ENCODE measurements at regions not wholly inside any gene's neighbourhood (a gene's known extent, or its start where the extent isn't known, plus 50 kb on each side); places are given as distances from the start of the nearest gene placed in this dataset.

- no peak for TF ChIP-seq YY2 (tag by site-specific recombination; IDR thresholded peaks at IDR 0.05)
- TF ChIP-seq ZNF184 (tag by site-specific recombination; IDR thresholded peaks at IDR 0.05), result no peak
- TF ChIP-seq, protein P1, sequence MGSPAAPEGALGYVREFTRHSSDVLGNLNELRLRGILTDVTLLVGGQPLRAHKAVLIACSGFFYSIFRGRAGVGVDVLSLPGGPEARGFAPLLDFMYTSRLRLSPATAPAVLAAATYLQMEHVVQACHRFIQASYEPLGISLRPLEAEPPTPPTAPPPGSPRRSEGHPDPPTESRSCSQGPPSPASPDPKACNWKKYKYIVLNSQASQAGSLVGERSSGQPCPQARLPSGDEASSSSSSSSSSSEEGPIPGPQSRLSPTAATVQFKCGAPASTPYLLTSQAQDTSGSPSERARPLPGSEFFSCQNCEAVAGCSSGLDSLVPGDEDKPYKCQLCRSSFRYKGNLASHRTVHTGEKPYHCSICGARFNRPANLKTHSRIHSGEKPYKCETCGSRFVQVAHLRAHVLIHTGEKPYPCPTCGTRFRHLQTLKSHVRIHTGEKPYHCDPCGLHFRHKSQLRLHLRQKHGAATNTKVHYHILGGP (tag by site-specific recombination; IDR thresholded peaks at IDR 0.05), result no peak
- TF ChIP-seq ZNF670 (tag by site-specific recombination; IDR thresholded peaks at IDR 0.05; ENCODE audit: low read depth), result no peak
- Histone ChIP-seq H3K4me3 (ENCODE audit: low read depth, low read length) (no peak overlapping the region), H3K36me3 (ENCODE audit: control insufficient read depth in 2 of 2, insufficient read depth in 1 of 2, low read length in 2 of 2) (no peaks in the 10 kb centered on the region), H3K9me3 (ENCODE audit: control insufficient read depth, insufficient read depth, low read depth, low read length) (no peaks in the 10 kb centered on the region), H3K27ac (ENCODE audit: extremely low read depth, low read depth, low read length) (no peak overlapping the region), H3K4me1 (ENCODE audit: control insufficient read depth, insufficient read depth, low read length) (no peaks in the 10 kb centered on the region)
- CTCF ChIA-PET, result no interaction called here
- POLR2A ChIA-PET, result no interaction called here
Observed at GRCh38 chr2:78568782-78569373, 456.6 kb upstream of the REG3G start.

DNA sequence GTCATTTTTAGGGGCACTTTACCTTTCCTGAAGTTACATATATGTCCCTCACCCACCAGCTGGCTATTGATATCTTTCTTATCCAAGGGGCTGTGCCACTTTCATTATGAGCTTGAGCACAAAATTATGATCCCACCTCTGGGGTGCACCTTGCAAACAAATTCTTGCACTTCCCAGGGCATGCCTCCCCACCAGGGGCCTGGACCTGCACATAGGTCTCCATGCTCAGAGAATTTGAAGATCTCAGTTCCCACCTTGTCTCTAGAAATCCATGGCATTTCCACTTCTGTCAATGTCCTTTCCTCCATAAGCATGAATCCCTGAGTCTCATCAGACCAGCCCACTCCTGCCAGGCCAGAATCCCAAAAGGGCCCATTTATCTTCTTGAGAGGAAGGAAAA lies 449.1 kb upstream of the REG3G start:
- ChIA-PET POLR2A (no interaction called here), CTCF (no interaction called here)
- Histone ChIP-seq H3K9me3 (ENCODE audit: control insufficient read depth, insufficient read depth, low read depth, low read length) (no peaks in the 10 kb centered on the region), H3K4me1 (ENCODE audit: control insufficient read depth, insufficient read depth, low read length) (no peaks in the 10 kb centered on the region), H3K4me3 (ENCODE audit: low read depth, low read length) (no peak overlapping the region), H3K36me3 (ENCODE audit: control insufficient read depth in 2 of 2, insufficient read depth in 1 of 2, low read length in 2 of 2) (no peaks in the 10 kb centered on the region), H3K27ac (ENCODE audit: extremely low read depth, low read depth, low read length) (no peak overlapping the region)
- TF ChIP-seq ZNF112 (tag by site-specific recombination; IDR thresholded peaks at IDR 0.05), result no peak

- H3K4me1 ChIP-seq (ENCODE audit: control insufficient read depth, insufficient read depth, low read length), result no peaks in the 10 kb centered on the region
- H3K4me3 ChIP-seq (ENCODE audit: low read depth, low read length), result no peak overlapping the region
- H3K27ac ChIP-seq (ENCODE audit: extremely low read depth, low read depth, low read length), result no peak overlapping the region
- POLR2A ChIA-PET, result no interaction called here
- TF ChIP-seq ZNF530 (tag by site-specific recombination; IDR thresholded peaks at IDR 0.05; ENCODE audit: low read depth) (no peak), ZBTB17 (tag by site-specific recombination; IDR thresholded peaks at IDR 0.05) (no peak), ZNF843 (tag by site-specific recombination; IDR thresholded peaks at IDR 0.05) (no peak), KLF1 (tag by site-specific recombination; IDR thresholded peaks at IDR 0.05) (no peak), GLI4 (tag by site-specific recombination; IDR thresholded peaks at IDR 0.05) (no peak), ZNF138 (tag by site-specific recombination; IDR thresholded peaks at IDR 0.05; ENCODE audit: borderline replicate concordance) (no peak), ZNF555 (tag by site-specific recombination; conservative IDR thresholded peaks at IDR 0.05) (no peak), ZNF449 (tag by site-specific recombination; IDR thresholded peaks at IDR 0.05) (no peak), ZSCAN5A (tag by site-specific recombination; IDR thresholded peaks at IDR 0.05) (no peak), KLF9 (tag by site-specific recombination; IDR thresholded peaks at IDR 0.05; ENCODE audit: low read depth) (no peak), IKZF3 (tag by site-specific recombination; IDR thresholded peaks at IDR 0.05) (no peak), SETDB1 (IDR thresholded peaks at IDR 0.05; ENCODE audit: insufficient read length, low read length) (no peak), ZNF510 (tag by site-specific recombination; IDR thresholded peaks at IDR 0.05; ENCODE audit: insufficient replicate concordance) (no peak), ZNF571 (tag by site-specific recombination; IDR thresholded peaks at IDR 0.05) (no peak)
- TF ChIP-seq, protein P2, sequence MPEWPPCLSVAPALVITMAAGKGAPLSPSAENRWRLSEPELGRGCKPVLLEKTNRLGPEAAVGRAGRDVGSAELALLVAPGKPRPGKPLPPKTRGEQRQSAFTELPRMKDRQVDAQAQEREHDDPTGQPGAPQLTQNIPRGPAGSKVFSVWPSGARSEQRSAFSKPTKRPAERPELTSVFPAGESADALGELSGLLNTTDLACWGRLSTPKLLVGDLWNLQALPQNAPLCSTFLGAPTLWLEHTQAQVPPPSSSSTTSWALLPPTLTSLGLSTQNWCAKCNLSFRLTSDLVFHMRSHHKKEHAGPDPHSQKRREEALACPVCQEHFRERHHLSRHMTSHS (tag by site-specific recombination; IDR thresholded peaks at IDR 0.05), result no peak
- H3K9me3 ChIP-seq (ENCODE audit: control insufficient read depth, insufficient read depth, low read depth, low read length), result no peaks in the 10 kb centered on the region
- CTCF ChIA-PET, result no interaction called here
- no peaks in the 10 kb centered on the region for H3K36me3 ChIP-seq (ENCODE audit: control insufficient read depth in 2 of 2, insufficient read depth in 1 of 2, low read length in 2 of 2)
Observed at GRCh38 chr2:78585871-78586270, 439.6 kb upstream of the REG3G start.

All from HEK293 (cell line).